Activated gamma-delta T cell treated with Interleukin-2 at 50 U/mL for 16 hours (primary cell): ENCODE measurements at regions not wholly inside any gene's neighbourhood (a gene's known extent, or its start where the extent isn't known, plus 50 kb on each side); places are given as distances from the start of the nearest gene placed in this dataset.
"Not testable (repeated sequence)": the region's sequence is repeated elsewhere in the genome, so short reads cannot be mapped to it uniquely, and the experiment has no call there.

ENCODE experiments used
- DNase-seq: peaks from one replicate; pipeline ENCODE4 v3.0.0-alpha.2; 2020

DNA sequence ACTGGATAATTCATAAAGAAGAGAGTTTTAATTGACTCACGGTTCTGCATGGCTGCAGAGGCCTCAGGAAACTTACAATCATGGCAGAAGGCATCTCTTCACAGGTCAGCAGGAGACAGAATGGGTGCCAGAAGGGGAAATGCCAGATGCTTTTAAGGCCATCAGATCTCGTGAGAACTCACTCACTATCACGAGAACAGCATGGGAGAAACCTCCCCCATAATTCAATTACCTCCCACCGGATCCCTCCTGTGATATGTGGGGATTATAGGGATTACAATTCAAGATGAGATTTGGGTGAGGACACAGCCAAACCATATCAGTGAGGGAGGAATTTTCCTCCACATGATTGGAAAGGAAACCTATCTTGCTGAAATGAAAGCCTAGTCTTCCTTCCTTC is 108.1 kb upstream of the TMEM132E start:
- not testable (repeated sequence) for DNase-seq

DNA sequence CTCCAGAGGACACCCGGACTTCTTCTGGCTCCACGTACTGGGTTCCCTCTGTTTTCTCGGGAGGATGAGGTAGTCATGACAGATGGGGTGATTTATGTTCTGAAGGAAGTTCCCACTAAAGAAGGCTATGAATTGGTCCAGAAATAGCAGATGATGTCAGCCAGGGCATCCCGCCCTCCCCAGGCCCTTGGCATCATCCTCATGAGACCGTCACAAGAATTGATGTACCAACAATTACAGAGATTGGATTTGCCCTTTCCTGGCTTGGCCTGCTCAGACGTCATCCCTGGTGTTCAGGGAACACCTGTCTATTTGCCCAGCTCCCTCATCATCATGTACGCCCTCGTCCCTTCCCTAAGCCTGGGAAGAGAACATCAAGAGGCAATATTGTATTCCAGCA is 102.8 kb upstream of the CCL1 start:
- DNase-seq, result no peak

DNA sequence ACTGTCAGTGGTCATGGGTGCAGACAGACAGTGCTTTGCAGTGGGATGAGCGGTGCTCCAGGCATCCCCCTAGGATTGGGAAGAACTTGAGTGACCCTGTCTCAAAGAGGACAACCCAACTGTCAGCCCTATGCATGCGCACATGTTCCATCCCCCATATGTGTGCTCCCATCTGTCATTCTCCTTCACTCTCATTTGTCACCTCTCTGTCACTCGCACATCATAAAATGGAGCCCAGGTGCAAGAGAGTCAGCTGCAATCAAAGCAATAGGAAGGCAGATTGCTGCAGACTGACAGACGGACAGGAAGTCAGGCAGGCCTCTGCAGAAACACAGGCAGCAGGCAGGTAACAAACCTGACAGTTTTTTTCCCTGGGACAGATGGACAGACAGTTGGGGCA is 101.8 kb upstream of the CCL1 start:
- DNase-seq, result no peak

DNA sequence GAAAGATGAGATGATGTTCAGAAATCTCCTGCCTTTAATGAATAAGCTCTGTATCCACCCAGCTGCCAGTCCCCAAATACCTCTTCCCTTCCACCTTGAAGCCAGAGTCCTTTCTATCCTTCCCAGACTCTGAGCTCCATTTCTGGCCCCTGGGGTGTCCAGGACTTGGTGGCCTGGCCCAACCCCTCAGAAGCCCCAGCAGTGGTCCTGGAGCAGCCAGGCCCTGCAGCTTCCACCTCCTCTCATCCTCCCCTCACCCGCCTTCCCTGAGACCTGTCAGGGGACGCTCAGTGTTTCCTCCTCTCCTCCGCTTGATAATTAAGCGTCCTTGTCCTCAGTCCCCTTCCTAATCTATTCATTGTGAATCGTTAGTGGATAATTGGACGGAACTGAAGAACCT is 95.2 kb upstream of the CCL1 start:
- no peak for DNase-seq

DNA sequence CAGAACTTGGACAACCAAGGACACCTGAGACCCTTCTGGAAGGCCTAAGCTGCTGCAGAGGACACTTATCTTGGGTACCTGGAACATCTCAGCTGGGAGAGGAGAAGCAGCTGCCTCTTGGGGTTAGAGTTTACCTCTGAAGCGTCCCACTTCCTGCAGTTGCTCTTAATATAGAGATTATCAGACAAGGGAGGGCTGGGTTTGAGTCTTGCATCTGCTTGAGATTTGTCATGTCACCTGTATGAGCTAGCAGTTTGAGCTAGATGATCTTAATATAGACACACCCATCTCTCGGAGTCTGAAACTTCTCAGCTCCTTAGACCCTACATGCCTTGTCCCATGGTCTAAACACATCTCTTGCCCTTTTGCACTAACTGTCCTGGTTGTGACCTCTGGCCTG is 93.1 kb upstream of the CCL1 start:
- DNase-seq, result no peak

DNA sequence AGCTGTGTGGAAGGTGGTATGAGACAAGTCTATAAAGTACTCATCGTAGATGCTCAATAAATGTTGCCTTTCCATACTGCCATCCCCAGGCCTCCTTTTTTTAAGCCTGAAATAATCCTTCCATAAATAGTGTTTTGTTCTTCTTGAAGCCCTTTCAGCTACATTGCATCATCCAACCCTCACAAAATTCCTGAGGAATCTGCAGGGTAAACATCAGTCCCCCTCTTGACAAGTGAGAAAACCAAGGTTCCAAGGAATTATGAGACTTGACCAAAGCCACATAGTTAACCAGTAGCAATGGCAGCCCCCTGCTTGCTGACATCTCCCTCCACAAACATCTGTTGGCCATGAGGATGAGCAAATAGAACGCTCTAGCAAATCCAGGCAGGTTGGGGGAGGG is 89.7 kb upstream of the CCL1 start:
- DNase-seq, result no peak

DNA sequence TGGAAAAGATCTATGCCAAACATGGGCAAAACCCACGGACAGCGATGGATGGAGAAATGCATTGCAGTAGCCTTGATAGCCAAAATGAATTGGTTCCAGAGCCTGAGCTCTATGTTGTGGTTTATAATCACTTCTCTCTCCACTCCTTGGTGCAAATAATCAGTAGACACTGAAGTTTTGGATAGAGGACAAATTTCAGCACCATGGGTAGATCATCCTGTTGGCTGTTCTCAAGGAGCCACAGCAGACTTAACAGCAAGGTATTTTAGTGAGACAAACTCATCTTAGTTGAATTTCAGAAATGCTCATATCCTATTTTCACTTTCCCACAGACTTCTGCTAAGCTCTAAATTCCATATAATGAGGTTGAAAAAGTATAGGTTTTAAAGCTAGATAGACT is 88.3 kb upstream of the CCL1 start:
- DNase-seq, result no peak

DNA sequence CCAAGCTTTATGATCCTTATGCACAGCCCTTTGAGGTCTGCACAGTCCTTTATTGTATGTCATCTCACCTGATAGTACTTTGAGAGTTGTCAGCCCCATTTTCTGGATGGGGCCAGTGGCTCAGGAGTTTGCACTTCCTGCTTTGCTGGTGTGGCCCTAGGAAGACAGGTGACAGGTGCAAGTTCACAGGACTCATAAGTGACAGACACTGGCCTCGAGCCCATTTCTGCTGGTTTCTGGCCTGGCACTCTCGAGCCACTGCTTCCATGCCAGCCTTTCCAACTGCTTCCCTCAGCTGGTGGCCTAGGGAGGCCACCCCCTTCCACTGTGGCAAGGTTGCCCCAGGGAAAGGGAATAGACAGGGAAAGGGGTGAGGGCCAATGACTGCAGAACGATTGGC is 84.4 kb upstream of the CCL1 start:
- DNase-seq, result no peak

DNA sequence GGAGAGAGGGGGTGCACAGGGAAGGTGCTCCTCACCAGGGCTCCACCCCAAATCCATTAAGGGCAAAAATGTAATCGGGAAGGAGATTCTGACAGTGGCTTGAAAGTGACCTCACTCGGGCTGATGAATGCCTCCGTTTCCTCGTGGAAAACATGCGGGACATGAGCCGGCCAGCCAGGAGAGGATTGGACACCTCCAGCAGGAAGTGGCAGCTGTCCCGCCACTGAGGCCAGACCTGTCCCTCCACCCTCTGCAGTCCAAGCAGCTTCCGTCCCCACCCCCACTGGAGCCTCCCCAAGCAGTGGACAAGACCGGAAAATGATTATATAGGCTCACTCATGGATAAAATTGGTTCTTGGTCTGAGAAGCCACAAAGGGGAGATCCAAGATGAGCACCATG is 82.1 kb upstream of the CCL1 start:
- no peak for DNase-seq

DNA sequence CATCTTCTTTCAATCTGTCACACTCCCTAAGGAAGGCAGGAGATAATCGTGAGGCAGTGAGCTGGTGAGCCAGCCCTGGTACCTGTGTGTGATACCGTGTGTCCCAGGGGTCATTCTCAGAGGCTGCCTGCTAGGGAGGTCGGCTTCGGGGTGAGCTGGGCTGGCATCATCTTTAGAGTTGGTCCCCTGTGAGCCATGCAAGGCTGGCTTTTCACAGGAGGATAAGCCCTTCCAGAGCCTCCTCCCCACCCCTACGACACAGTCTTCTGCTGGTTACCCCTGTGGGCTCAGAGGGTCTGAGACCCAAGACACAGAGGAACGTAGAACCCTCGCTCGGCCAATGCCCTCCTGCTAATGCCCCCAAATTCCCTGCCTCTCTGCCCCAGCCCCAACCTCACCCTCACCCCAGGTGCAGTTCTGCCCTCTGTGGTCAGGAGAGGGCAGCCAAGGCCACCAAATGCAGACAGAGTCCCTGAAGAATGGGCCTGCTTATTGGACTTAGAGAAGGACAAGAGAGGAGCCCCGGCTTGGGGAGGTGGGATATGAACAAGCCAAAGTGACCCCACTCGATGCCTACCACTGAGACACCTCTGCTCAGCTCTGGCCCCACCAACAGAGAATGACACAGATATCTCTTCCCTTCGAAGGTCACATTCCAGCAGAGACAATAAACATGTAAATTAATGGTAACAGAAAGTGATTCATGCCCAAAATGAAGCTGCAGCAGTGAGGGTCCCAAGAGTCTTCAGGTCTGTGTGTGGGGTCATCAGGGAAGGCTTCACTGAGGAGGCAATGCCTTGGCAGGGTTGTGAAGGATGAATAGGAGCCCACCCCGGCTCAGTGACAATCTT is 80.8 kb upstream of the CCL1 start:
- DNase-seq, result no peak

DNA sequence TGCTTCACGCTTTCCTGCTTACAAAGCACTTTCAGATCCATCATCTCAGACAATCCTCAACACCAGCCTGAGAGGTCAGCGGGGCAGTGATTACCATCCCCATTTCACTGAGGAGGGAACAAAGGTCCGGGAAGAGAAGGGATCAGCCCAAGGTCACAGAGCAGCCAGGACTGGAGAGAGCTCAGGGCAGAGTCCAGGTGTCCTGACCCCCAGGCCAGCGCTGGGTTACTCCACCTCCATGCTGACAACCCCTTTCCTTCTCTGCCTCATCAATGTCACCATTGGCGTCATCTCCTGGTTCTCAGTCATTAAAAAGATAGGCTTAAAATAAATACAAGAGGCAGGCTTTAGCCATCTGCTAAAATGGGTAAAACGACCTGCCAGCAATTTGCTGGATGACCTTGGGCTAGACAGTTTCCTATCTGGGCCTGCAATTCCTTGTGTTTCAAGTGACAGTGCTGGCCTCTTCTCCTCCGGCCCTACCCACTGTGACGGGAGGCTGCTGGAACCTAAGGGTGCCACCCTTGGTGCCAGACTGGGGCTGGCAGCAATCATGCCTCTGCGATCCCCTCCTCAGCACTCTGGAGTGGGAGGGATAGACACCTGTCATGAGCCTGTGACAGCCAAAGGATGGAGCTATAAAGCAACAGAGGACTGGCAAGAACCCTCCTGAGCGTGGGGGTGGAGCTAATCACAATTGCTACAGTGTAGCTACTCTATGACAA is 79.5 kb upstream of the CCL1 start:
- DNase-seq, result no peak

DNA sequence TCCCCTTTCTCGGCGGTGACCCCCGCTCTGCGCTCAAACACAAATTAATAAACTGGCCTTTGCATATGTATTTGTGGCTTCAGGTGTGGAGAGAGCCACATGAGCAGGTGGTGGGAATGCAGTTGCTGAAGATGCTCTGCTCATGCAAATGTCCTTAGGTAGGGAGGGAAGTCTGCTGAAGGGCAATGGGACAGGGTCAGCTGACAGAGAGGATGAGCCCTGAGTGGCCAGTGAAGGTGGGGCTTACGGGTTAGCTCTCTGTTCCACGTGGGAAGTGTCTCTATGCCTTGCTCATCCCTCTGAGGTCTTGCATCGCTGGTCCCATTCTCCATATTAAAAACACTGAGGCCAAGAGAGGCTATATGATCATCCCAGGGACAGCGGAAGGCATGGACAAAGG is 74.2 kb upstream of the CCL1 start:
- no peak for DNase-seq

DNA sequence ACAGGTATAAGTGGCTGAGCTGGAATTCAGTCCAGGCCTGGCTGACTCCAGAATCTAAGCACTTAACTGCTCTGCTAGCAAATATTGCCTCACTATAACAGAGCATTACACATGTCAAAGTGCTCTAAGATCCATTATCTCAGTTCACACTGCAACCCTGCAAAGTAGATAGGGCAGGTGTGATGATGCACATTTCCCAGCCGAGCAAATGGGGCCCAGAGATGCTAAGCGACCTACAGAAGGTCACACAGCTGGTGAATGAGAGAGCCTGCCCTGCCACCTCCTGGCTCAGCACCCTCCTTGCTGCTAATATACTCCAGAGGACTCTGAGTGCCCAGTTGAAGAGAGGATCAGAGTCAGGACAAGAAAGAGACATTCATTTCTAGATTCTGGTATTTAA is 73.6 kb upstream of the CCL1 start:
- no peak for DNase-seq

DNA sequence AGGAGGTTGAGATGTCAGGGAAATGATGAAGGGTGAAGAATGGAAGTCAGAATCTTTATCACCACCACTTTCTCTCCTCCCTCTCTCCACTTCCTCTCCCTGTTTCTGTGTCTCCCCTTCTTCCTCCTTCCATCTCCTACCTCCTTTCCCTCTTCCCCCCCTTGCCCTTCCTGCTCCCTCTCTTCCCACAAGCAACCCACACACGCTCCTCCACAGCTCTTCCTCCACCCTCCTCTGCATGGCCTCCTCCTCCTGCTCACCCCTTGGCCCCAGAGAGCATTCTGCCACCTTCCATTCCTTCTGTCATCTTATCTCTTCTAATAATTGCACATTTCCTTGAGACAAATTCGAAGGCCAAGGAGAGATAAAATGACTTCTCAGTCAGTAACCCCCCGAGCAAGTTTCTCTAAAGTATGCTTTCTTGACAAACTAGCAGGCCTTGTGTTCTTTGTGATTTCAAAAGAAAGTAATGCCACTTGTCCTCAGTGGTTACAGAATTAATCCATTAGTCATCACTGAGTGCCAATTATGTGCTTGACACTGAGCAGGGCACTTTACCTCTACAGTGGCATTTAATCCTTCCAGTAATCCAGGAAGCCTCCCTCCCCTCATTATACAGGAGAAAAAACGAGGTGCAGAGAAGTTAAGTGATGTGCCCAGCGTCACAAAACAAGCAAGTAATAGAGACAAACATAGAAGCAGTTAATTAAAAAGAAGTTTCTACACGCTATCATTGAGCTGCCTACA is 72.3 kb upstream of the CCL1 start:
- DNase-seq, result no peak

DNA sequence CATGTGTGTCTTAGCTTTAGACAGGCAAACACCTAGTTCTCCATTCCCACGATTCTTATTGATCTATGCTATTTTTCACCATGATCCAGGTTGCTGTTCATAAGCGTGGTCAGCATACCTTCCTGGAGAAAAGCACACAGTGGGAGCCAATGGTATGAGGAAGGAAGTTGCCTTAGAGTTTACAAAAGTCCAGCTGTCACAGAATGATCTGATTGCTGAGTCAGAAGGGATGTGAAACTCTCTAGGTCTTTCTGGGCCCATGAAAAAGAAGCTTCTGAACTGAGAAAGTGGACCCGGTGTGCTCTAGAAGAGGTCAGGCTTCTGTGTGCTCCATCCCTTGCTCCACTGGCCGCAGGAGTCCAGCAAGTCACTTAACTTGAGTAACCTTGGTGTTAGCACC is 71.0 kb upstream of the CCL1 start:
- DNase-seq, result no peak

DNA sequence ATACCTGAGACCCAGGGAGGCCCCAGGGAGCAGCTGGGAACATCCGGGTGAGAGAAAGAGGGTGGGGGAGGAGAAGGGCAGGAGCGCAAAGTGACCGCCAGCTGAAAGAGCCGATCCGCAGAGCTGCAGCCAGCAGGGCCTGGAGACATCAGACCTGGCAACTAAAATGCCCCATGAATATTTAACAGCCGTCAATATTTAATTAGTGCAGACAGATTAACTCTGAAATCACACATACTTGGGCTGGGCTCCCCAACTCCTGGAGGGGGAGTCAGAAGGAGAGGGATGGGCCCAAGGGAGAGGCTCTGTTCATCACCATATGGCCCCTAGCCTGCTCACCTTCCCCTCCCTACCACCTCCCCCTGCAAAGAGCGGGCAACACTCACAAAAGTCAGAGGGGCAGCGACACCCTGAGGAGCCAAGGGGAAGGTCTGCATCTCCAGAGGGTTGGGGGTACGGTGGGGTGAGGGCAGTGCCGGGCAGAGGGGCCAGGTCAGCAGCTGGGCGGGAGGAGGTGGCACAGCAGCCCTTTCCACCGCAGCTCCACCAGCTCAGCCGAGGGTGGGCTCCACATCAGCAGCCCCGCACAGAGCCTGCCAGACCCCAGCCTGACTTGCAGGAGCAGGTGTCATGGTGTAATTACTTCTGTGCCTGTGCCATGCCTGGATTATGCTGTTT is 61.9 kb upstream of the CCL1 start:
- no peak for DNase-seq

DNA sequence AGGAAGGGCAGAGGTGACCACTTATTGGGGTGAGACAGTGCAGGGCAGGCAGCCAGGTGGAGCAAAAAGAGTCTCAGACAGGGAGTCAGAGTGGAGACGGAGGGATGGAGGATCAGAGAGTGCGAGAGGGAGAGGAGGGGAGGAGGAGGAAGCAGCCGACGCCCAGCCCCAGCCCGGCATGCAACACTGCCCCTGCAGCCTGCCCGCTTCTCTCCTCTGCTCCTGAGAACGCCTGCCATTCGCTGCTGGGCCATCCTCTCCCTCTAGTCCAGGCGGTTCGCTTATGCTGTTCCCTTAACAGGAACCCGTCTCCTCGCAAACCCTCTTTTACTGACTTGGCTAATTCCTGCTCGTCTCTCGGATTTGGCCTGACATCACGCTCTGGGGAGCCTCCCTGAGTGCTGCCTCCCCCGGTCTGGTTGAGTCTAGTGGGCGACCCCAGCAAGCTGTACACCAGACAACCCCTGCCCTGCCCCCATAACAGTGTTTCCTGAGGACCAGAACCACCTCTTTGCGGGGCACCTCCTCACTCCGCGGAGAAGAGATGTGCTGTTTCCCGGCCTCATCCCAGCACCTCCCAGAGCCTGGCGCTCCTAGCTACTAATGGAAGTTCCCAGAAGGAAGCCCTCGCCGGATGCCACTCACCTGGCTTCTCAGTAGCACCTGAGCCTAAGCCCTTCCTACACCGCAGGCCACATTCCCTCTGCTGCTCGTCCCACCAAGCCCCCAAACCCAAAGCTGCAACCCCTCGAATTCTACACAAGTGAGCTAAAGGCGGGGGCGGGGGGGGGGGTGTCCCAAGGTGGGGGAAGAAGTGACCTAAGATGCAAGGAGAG is 61.2 kb upstream of the CCL1 start:
- no peak for DNase-seq

DNA sequence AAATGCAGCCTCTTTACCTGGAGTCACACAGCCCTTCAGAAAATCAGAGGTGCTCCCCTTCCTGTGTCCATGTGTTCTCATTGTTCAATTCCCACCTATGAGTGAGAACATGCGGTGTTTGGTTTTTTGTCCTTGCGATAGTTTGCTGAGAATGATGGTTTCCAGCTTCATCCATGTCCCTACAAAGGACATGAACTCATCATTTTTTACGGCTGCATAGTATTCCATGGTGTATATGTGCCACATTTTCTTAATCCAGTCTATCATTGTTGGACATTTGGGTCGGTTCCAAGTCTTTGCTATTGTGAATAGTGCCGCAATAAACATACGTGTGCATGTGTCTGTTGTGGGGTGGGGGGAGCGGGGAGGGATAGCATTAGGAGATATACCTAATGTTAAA is 60.3 kb upstream of the CCL1 start:
- not testable (repeated sequence) for DNase-seq

DNA sequence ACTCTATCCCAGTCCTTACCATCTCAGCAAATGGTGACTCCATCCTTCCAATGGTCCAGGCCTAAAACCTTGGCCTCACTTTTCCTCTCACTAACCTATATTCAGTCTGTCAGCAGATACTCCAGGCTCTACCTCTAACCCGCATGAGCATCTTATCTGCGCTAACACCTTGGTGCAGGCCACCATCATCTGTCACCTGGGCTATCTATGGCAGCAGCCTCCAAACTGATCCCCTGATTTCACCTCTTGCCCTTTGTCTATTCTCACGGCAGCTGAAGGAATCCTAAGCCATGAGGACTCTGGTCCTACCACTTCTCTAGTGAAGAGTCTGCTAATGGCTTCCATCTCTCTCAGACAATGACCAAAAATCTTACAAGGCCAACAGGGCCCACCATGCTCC is 57.9 kb upstream of the CCL1 start:
- DNase-seq, result no peak

DNA sequence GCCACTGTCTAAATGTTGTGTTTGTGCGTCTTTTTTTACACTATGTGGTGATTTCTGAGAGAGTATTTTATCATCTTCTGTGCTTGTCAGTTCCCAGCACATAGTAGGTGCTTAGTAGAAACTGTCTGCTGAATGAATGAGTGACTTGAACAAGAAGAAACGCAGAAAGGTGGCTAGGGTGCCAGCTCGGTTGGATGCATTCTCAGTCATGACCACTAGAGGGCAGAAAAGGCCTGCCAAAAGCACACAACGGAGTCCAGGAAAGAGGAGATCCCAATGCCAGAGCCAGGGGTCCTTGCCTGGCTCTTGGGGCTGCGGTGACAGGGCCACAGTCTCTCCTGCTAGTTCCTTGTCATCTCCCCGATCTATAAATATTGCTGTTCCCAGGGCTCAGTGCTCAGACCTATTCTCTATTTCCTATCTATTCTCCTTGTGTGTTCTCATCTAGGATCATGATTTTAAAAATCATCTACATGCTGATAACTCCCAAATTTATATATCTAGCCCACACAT is 57.3 kb upstream of the CCL1 start:
- DNase-seq, result peak; percentile 63

DNA sequence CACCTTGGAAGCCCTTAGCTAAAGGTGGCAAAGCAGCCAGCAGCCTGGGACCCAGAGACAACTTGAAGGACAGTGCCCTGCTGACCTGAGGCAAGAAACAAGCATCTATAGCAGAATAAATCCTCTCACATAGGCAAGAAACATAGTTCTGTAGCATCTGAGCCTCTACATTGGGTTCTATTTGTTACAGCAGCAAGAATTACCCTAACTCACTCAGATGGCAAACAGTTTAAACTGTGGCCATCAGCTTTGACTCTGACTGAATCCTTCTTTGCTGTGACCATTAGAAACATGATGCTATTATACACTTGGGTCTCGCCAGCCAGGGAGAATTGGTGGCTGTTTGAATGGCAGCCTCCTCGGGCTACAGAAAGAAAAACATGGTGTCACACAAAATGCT is 53.1 kb upstream of the CCL1 start:
- DNase-seq, result no peak

DNA sequence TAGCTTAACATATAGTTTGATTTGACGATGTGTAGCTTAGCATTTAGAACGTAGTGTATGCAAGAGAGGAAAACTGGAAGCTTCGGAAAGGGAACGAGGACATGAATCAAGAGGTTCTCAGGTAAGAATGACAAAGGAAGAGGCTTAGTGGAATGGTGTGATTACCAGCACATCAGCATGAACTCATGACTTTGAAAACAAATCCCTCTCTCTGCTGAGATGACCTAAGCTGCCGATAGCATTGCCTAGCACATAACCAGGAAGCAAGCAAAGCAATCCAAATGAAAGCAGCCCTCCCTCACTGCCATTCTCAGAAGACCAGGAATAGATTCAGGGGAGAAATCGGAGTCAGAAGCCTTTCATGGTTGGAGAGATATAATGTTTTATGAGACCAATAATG is 51.3 kb upstream of the CCL1 start:
- no peak for DNase-seq
